ENCODE measurements at regions not wholly inside any gene's neighbourhood (a gene's known extent, or its start where the extent isn't known, plus 50 kb on each side); places are given as distances from the start of the nearest gene placed in this dataset.

DNA sequence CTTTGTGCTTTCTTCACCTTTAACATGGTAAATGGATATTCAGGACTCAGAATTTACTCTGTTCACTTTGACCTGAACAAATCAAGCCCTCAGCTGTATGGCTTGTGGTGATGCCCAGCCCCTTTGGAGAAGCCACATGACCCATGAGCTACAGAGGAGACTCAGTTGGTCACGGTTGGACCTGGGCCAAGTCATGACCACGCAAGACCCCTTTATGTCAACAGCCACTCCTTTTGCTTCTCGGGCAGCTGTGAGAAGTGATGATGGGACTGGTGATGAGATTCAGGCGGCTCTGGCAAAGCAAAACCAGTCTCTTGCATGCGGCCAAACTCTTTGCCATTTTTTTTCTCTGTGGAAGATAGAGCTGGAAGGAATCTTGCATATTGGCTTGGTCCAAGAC is 96.5 kb upstream of the AJAP1 start:
- H3K4me3 ChIP-seq, result no peak overlapping the region
- no peak overlapping the region for H3K27ac ChIP-seq (replicated peaks)
- H3K27me3 ChIP-seq (ENCODE audit: low read depth), result peaks cover 49% of the 10 kb centered on the region
- no peaks in the 10 kb centered on the region for H3K9me3 ChIP-seq (replicated peaks)
- H3K36me3 ChIP-seq, result no peaks in the 10 kb centered on the region
- no peaks in the 10 kb centered on the region for H3K4me1 ChIP-seq
- intact Hi-C loops (cut with micrococcal nuclease), result no loop called here
- no peak for DNase-seq
- no peak for TF ChIP-seq CTCF (IDR thresholded peaks at IDR 0.05; ENCODE audit: borderline replicate concordance)

GRCh38 chr1:4561205-4561604 is 93.2 kb upstream of the AJAP1 start:
- H3K4me3 ChIP-seq, result no peak overlapping the region
- no peak for DNase-seq
- no peaks in the 10 kb centered on the region for H3K36me3 ChIP-seq
- H3K27ac ChIP-seq (replicated peaks), result no peak overlapping the region
- peaks cover 65% of the 10 kb centered on the region for H3K27me3 ChIP-seq (ENCODE audit: low read depth)
- intact Hi-C loops (cut with micrococcal nuclease), result no loop called here
- no peaks in the 10 kb centered on the region for H3K4me1 ChIP-seq
- no peak for TF ChIP-seq CTCF (IDR thresholded peaks at IDR 0.05; ENCODE audit: borderline replicate concordance)
- no peaks in the 10 kb centered on the region for H3K9me3 ChIP-seq (replicated peaks)

- no peak for TF ChIP-seq CTCF (IDR thresholded peaks at IDR 0.05; ENCODE audit: borderline replicate concordance)
- no peaks in the 10 kb centered on the region for H3K36me3 ChIP-seq
- H3K4me3 ChIP-seq, result no peak overlapping the region
- no peaks in the 10 kb centered on the region for H3K4me1 ChIP-seq
- no peaks in the 10 kb centered on the region for H3K9me3 ChIP-seq (replicated peaks)
- peaks cover 76% of the 10 kb centered on the region for H3K27me3 ChIP-seq (ENCODE audit: low read depth)
- intact Hi-C loops (cut with micrococcal nuclease), result no loop called here
- no peak overlapping the region for H3K27ac ChIP-seq (replicated peaks)
- DNase-seq, result no peak
These were observed 92.1 kb upstream of the AJAP1 start for GRCh38 chr1:4562321-4562720.

DNA sequence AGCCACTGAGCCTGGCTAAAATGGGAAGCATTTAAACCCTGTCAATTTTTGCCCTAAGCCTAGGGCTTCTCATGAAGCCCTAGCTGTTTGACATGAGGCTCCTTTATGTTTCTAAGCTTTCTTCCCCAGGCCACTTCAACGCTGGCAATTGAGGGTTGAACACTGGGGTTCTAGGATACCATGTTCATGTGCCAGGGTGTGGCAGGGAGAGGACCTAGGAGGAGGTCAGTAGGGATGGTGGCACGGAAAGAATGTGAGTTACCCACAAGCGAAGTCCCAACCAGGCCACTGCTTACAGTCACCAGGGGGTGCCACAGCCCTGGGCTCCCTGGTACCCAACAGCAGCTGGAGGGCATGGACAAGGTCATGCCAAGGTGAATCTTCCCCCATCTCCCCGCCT is 90.8 kb upstream of the AJAP1 start:
- peaks cover 88% of the 10 kb centered on the region for H3K27me3 ChIP-seq (ENCODE audit: low read depth)
- DNase-seq, result no peak
- H3K27ac ChIP-seq (replicated peaks), result no peak overlapping the region
- intact Hi-C loops (cut with micrococcal nuclease), result no loop called here
- no peaks in the 10 kb centered on the region for H3K4me1 ChIP-seq
- H3K4me3 ChIP-seq, result no peak overlapping the region
- H3K36me3 ChIP-seq, result no peaks in the 10 kb centered on the region
- no peaks in the 10 kb centered on the region for H3K9me3 ChIP-seq (replicated peaks)
- no peak for TF ChIP-seq CTCF (IDR thresholded peaks at IDR 0.05; ENCODE audit: borderline replicate concordance)

DNA sequence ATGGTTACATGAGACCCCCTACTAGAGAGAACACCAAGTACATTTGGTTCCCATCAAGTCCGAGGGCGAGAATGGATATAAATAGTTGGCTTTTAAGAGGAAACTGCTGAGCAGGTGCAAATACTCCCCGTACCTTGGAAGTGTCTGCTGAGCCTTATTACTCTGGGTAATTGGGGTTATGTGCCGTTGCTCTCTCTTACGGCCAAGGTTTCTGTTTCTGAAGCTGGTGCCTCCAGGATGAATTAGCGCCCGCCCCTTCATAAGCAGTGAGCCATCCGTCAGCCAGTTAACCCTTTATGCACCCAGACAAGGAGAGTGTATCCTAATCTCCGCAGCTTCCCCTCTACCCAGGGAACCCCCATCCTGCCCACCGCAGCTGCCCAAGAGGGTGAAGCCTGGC is 90.4 kb upstream of the AJAP1 start:
- TF ChIP-seq CTCF (IDR thresholded peaks at IDR 0.05; ENCODE audit: borderline replicate concordance), result no peak
- no peaks in the 10 kb centered on the region for H3K4me1 ChIP-seq
- no peaks in the 10 kb centered on the region for H3K36me3 ChIP-seq
- no peaks in the 10 kb centered on the region for H3K9me3 ChIP-seq (replicated peaks)
- DNase-seq, result no peak
- intact Hi-C loops (cut with micrococcal nuclease), result no loop called here
- H3K4me3 ChIP-seq, result no peak overlapping the region
- H3K27ac ChIP-seq (replicated peaks), result no peak overlapping the region
- peaks cover 90% of the 10 kb centered on the region for H3K27me3 ChIP-seq (ENCODE audit: low read depth)

- H3K27me3 ChIP-seq (ENCODE audit: low read depth), result peaks cover 94% of the 10 kb centered on the region
- intact Hi-C loops (cut with micrococcal nuclease), result no loop called here
- TF ChIP-seq CTCF (IDR thresholded peaks at IDR 0.05; ENCODE audit: borderline replicate concordance), result no peak
- H3K27ac ChIP-seq (replicated peaks), result no peak overlapping the region
- H3K4me3 ChIP-seq, result no peak overlapping the region
- DNase-seq, result no peak
- no peaks in the 10 kb centered on the region for H3K36me3 ChIP-seq
- no peaks in the 10 kb centered on the region for H3K4me1 ChIP-seq
- H3K9me3 ChIP-seq (replicated peaks), result no peaks in the 10 kb centered on the region
These were observed 89.2 kb upstream of the AJAP1 start for GRCh38 chr1:4565166-4565565.

Measured in left ventricle myocardium inferior (tissue), 1 donor.